Kidney epithelial cell (primary cell): ENCODE measurements at regions not wholly inside any gene's neighbourhood (a gene's known extent, or its start where the extent isn't known, plus 50 kb on each side); places are given as distances from the start of the nearest gene placed in this dataset.

Experiments
- DNase-seq: peaks from one replicate; pipeline ENCODE4 v3.0.0-alpha.2; 2010; ENCODE audit warnings: low read depth
- H3K27me3 ChIP-seq: 2 replicates; pipeline ENCODE4 v1.6.0; 2011; ENCODE audit warnings: low read length; ENCODE audit not compliant: control insufficient read depth, insufficient read depth
- H3K36me3 ChIP-seq: 2 replicates; pipeline ENCODE4 v1.5.1; 2011; ENCODE audit warnings: low read length; ENCODE audit not compliant: control insufficient read depth, insufficient read depth
- H3K4me3 ChIP-seq: 2 replicates; pipeline ENCODE4 v1.5.1; 2011; ENCODE audit warnings: low read depth, mild to moderate bottlenecking, control low read depth, low read length
- TF ChIP-seq, protein P1 (sequence below): IDR thresholded peaks from 2 replicates; pipeline ENCODE4 v1.5.1; 2011; ENCODE audit warnings: mild to moderate bottlenecking, moderate library complexity, low read length, control low read depth, inconsistent platforms; ENCODE audit not compliant: insufficient read depth, poor library complexity, severe bottlenecking

DNA sequence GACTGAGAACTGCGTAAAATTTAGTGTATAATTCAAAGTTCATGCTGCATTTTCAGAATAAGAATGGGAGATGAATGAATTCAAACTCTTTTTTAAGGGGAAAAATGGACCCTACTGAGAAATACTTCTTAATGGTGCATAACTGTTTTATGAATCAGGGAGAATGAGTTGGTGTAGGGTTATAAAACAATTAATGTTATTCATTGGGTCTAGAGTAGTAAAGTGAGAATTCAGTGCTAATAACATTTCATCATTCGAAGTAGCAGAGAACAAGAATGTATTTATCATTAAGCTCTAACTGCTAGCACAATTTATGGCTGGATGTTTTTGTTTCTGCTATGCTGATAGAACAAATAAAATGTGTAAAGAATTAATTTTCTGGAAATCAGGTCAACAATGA, 310.2 kb downstream of the SLITRK5 start:
- Histone ChIP-seq H3K36me3 (no peaks in the 10 kb centered on the region), H3K27me3 (no peaks in the 10 kb centered on the region), H3K4me3 (no peak overlapping the region)
- DNase-seq, result no peak
- TF ChIP-seq, protein P1, sequence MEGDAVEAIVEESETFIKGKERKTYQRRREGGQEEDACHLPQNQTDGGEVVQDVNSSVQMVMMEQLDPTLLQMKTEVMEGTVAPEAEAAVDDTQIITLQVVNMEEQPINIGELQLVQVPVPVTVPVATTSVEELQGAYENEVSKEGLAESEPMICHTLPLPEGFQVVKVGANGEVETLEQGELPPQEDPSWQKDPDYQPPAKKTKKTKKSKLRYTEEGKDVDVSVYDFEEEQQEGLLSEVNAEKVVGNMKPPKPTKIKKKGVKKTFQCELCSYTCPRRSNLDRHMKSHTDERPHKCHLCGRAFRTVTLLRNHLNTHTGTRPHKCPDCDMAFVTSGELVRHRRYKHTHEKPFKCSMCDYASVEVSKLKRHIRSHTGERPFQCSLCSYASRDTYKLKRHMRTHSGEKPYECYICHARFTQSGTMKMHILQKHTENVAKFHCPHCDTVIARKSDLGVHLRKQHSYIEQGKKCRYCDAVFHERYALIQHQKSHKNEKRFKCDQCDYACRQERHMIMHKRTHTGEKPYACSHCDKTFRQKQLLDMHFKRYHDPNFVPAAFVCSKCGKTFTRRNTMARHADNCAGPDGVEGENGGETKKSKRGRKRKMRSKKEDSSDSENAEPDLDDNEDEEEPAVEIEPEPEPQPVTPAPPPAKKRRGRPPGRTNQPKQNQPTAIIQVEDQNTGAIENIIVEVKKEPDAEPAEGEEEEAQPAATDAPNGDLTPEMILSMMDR, result no peak

GRCh38 chr13:87982400-87982799, 311.2 kb downstream of the SLITRK5 start:
- TF ChIP-seq, protein P1, result no peak
- Histone ChIP-seq H3K27me3 (no peaks in the 10 kb centered on the region), H3K4me3 (no peak overlapping the region), H3K36me3 (no peaks in the 10 kb centered on the region)
- no peak for DNase-seq

DNA sequence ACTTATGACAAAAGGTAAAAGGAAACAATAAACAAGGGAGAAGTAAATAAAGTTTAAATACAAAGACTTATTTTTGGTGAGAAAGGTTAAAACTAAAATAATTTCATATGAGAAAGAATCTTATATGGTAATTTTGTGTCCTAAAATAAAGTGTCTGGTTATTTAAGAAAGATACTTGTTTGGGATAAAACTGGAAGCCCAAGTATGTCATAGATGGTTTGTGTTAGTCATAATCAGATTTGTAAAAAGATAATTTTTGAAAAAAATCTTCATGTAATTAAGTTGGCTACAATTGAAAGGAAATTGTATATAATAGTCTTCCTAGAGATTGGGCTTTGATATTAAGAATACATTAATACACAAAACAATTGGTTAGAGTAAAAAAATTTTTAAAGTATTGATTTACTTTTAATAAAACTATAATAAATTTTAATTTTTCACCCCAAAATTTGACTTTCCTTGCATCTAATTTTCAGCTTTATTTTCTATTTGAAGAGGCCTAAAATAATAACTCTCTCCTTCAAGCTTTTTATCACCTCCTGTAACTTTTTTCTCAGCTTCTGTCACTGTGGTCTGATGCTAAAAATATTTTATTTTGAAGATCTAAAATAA, 315.6 kb downstream of the SLITRK5 start:
- TF ChIP-seq, protein P1, result no peak
- Histone ChIP-seq H3K27me3 (no peaks in the 10 kb centered on the region), H3K4me3 (no peak overlapping the region), H3K36me3 (no peaks in the 10 kb centered on the region)
- no peak for DNase-seq

DNA sequence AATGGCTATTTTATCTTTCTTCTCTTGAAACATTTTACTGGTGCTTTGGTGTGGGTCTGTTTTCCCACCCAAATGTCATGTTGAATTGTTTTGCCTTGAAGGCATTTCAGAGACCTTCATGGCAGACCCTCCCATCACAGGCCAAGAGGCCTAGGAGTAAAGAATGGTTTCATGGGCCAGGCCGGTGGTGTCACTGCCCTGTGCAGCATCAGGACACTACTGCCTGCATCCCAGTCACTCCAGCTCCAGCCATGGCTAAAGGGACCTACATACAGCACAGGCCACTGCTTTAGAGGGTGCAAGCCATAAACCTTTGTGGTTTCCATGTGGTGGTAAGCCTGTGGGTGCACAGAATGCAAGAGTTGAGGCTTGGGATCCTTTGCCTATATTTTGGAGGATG, 326.9 kb downstream of the SLITRK5 start:
- TF ChIP-seq, protein P1, result no peak
- Histone ChIP-seq H3K27me3 (no peaks in the 10 kb centered on the region), H3K36me3 (no peaks in the 10 kb centered on the region), H3K4me3 (no peak overlapping the region)
- no peak for DNase-seq

- H3K4me3 ChIP-seq, result no peak overlapping the region
- H3K36me3 ChIP-seq, result no peaks in the 10 kb centered on the region
- TF ChIP-seq, protein P1, result no peak
- peak; percentile 60 for DNase-seq
- H3K27me3 ChIP-seq, result no peaks in the 10 kb centered on the region
Observed at GRCh38 chr13:87999240-87999700, 328.1 kb downstream of the SLITRK5 start.

DNA sequence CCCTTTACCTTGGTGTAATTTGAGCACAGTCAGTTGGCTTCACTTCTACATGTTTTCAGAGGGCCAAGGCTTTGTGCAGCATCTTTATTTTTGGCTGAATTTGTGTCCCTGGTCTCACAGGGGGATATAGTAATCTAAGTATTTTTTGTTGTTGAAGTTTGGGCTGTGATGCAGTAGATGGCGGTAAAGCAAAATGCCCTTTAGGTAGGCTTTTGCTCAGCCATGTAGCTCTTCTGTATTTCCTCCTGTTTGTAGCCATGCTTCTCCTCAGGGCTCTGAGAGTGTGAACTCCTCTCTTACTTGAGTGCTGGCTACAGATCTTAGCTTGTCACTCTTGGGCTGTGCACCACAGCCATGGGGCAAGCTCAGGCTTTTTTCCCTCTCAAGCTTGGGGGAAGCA, 328.6 kb downstream of the SLITRK5 start:
- TF ChIP-seq, protein P1, result peak; percentile 12
- no peak overlapping the region for H3K4me3 ChIP-seq
- DNase-seq, result no peak
- no peaks in the 10 kb centered on the region for H3K27me3 ChIP-seq
- H3K36me3 ChIP-seq, result no peaks in the 10 kb centered on the region
